Astrocyte of the cerebellum (primary cell): ENCODE measurements at regions not wholly inside any gene's neighbourhood (a gene's known extent, or its start where the extent isn't known, plus 50 kb on each side); places are given as distances from the start of the nearest gene placed in this dataset.

Experiments
- DNase-seq: peaks from one replicate; pipeline ENCODE4 v3.0.0-alpha.2; 2011; ENCODE audit warnings: low read depth
- H3K4me3 ChIP-seq: 2 replicates; pipeline ENCODE4 v1.5.1; 2011; ENCODE audit warnings: mild to moderate bottlenecking, low read depth, low read length, moderate library complexity
- CTCF ChIP-seq: IDR thresholded peaks from 2 replicates; pipeline ENCODE4 v1.5.1; 2012; ENCODE audit warnings: low read length, low read depth, moderate library complexity, mild to moderate bottlenecking; ENCODE audit errors: missing control alignments
- in situ Hi-C: cut with HindIII; loops from 2 replicates; pipeline ENCODE4 v1.10.0; 2017; ENCODE audit warnings: low sequenced_read_pairs

- peak; percentile 63 for TF ChIP-seq CTCF
- in situ Hi-C loops: no loop called here
- DNase-seq: peak; percentile 49
- no peak overlapping the region for H3K4me3 ChIP-seq
Measured at GRCh38 chr6:132161283-132161682, 210.1 kb upstream of the CCN2 start.

DNA sequence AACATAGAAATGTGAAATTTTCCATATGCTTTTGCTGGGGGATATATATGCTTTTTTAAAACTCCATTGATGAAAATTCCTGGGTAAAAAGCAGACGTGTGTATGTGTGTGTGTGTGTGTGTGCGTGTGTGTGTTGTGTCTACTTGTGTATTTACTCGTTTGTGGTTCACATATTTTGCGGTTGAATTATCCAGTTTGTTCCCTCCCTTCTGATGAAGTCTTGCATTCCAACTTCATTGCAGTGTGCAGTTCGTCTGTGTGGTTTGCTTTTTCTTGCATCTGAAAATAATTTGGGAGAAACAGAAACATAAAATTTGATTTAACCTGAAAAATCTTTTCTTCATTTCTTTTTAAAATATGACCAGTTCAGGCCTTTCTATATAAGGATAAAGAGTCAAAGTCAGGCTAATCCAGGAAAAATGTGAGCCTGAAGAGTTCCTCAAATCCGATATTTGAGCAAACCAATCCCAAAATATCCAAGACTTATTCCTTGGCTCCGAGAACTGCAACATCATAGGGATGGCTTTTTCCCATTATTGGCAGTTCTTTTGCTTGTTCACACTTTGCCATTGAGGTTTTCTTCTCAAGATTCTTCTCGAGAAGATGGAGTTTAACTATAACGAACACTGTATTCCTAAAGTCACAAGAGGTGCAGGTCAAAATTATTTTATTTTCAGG is 202.2 kb upstream of the CCN2 start:
- in situ Hi-C loops: no loop called here
- DNase-seq: no peak
- no peak for TF ChIP-seq CTCF
- H3K4me3 ChIP-seq: no peak overlapping the region

- in situ Hi-C loops: no loop called here
- TF ChIP-seq CTCF: no peak
- no peak overlapping the region for H3K4me3 ChIP-seq
- DNase-seq: peak; percentile 94
Measured at GRCh38 chr6:132147530-132148011, 196.4 kb upstream of the CCN2 start.

DNA sequence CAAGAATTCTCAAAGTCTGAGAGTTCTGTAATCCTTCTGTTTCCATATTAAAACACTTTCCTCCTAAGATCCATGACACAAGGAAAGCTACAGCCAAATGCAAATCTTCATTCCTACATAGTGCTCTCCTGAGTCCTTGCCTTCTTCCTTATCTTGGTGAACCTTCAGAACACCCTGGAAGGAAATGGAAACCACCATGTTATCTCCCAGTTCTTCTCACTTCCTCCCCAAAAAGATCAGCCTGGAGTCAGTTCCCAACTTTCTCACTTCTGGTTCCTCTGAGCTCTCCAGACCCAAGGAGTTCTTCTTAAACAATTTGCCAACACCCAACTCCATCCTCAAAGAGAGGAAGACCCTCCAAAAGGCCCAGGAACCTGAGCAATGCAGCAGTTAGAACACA is 193.3 kb upstream of the CCN2 start:
- no peak for DNase-seq
- in situ Hi-C loops: no loop called here
- no peak overlapping the region for H3K4me3 ChIP-seq
- no peak for TF ChIP-seq CTCF

DNA sequence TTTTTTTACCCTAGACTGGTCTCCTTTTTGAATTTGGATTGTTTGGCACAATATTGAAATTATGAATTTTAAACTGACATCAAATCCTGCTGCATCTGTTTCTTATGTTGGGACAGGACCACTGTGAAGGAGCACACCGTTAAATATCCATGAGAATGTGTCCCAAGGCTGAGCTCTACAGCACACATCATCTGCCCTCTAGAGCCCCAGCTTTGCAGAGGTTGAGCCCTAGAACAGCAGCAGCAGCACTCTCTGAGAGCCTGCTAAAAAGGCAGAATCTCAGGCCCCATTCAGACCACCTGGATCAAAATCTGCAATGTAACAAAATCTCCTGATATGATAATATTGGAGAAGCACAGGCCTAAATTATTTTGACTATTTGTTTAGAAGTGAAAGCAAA is 192.1 kb upstream of the CCN2 start:
- H3K4me3 ChIP-seq: no peak overlapping the region
- in situ Hi-C loops: no loop called here
- TF ChIP-seq CTCF: no peak
- no peak for DNase-seq

GRCh38 chr6:132142768-132143167 is 191.6 kb upstream of the CCN2 start:
- TF ChIP-seq CTCF: no peak
- DNase-seq: no peak
- in situ Hi-C loops: no loop called here
- H3K4me3 ChIP-seq: no peak overlapping the region
